HG02870 (cell line): ENCODE measurements at regions not wholly inside any gene's neighbourhood (a gene's known extent, or its start where the extent isn't known, plus 50 kb on each side); places are given as distances from the start of the nearest gene placed in this dataset.
"Not testable (repeated sequence)": the region's sequence is repeated elsewhere in the genome, so short reads cannot be mapped to it uniquely, and the experiment has no call there.

Experiments
- ATAC-seq: cut with Tn5 transposase; IDR thresholded peaks from one replicate; pipeline ENCODE4 v1.9.1; 2021; ENCODE audit warnings: mild to moderate bottlenecking, moderate library complexity; ENCODE audit not compliant: unreplicated experiment

GRCh38 chr16:85533593-85533992, 79.5 kb upstream of the GSE1 start:
- not testable (repeated sequence) for ATAC-seq

- no peak for ATAC-seq
Measured at GRCh38 chr16:85534536-85535351, 78.4 kb upstream of the GSE1 start.

GRCh38 chr16:85535352-85536072, 77.6 kb upstream of the GSE1 start:
- ATAC-seq = no peak

- ATAC-seq = no peak
Measured at GRCh38 chr16:85536073-85536410, 77.1 kb upstream of the GSE1 start.

- no peak for ATAC-seq
Measured at GRCh38 chr16:85536411-85537330, 76.5 kb upstream of the GSE1 start.

GRCh38 chr16:85537331-85537788, 75.8 kb upstream of the GSE1 start:
- ATAC-seq = no peak

- no peak for ATAC-seq
Measured at GRCh38 chr16:85537795-85538401, 75.2 kb upstream of the GSE1 start.

- ATAC-seq = no peak
Measured at GRCh38 chr16:85539084-85539483, 74.0 kb upstream of the GSE1 start.

- no peak for ATAC-seq
Measured at GRCh38 chr16:85539629-85540291, 73.4 kb upstream of the GSE1 start.

GRCh38 chr16:85541181-85541580, 71.9 kb upstream of the GSE1 start:
- no peak for ATAC-seq

- no peak for ATAC-seq
Measured at GRCh38 chr16:85541619-85541979, 71.5 kb upstream of the GSE1 start.

- ATAC-seq = no peak
Measured at GRCh38 chr16:85541980-85542900, 70.9 kb upstream of the GSE1 start.

GRCh38 chr16:85543536-85543935, 69.6 kb upstream of the GSE1 start:
- ATAC-seq = no peak

- no peak for ATAC-seq
Measured at GRCh38 chr16:85544016-85544415, 69.1 kb upstream of the GSE1 start.

- ATAC-seq = no peak
Measured at GRCh38 chr16:85544668-85545067, 68.5 kb upstream of the GSE1 start.

GRCh38 chr16:85545227-85545818, 67.8 kb upstream of the GSE1 start:
- no peak for ATAC-seq

GRCh38 chr16:85546585-85547447, 66.3 kb upstream of the GSE1 start:
- ATAC-seq = no peak

GRCh38 chr16:85548375-85548774, 64.7 kb upstream of the GSE1 start:
- no peak for ATAC-seq
